GM12864 (cell line): ENCODE measurements at regions not wholly inside any gene's neighbourhood (a gene's known extent, or its start where the extent isn't known, plus 50 kb on each side); places are given as distances from the start of the nearest gene placed in this dataset.
A peak's percentile ranks its signal among the peaks of the same experiment; 100 is the strongest.
"Not testable (repeated sequence)": the region's sequence is repeated elsewhere in the genome, so short reads cannot be mapped to it uniquely, and the experiment has no call there.

Experiments
- DNase-seq: peaks from one replicate; pipeline ENCODE4 v3.0.0-alpha.2; 2011; ENCODE audit warnings: low read depth
- H3K4me3 ChIP-seq: 2 replicates; pipeline ENCODE4 v1.5.1; 2011; ENCODE audit warnings: mild to moderate bottlenecking, low read depth, low read length, control low read depth
- CTCF ChIP-seq: IDR thresholded peaks from 2 replicates; pipeline ENCODE4 v1.5.1; 2011; ENCODE audit warnings: low read depth, mild to moderate bottlenecking, moderate library complexity, low read length, control low read depth, inconsistent platforms; ENCODE audit errors: missing control alignments

- DNase-seq = no peak
- TF ChIP-seq CTCF = no peak
- H3K4me3 ChIP-seq = no peak overlapping the region
Measured at GRCh38 chr5:92665506-92665905, 915.5 kb downstream of the NR2F1-AS1 start.

- TF ChIP-seq CTCF = no peak
- no peak overlapping the region for H3K4me3 ChIP-seq
- no peak for DNase-seq
Measured at GRCh38 chr5:92662741-92663140, 918.3 kb downstream of the NR2F1-AS1 start.

DNA sequence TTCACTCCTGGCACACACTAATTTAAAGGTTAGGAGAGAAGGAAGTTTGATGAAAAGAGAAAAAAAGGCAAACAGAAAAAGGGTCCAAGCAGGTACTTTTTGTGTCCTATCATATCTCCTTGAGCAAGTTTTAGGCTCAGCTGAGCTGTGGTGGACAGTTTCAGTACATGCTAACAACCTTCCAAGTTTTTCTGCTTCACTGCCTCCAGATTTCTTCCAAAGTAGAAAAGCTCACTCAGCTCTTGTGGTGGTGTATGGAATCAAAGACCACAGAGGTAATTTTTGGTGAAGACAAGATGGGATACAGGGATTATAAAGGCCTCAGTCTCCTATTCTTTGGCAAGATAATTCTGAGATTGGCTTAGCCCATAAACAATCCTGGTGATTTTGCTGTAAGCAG is 921.8 kb downstream of the NR2F1-AS1 start:
- DNase-seq = no peak
- no peak for TF ChIP-seq CTCF
- no peak overlapping the region for H3K4me3 ChIP-seq

GRCh38 chr5:92654601-92655000 is 926.4 kb downstream of the NR2F1-AS1 start:
- DNase-seq, H3K4me3 ChIP-seq: not testable (repeated sequence)
- peak; percentile 4 for TF ChIP-seq CTCF

- no peak overlapping the region for H3K4me3 ChIP-seq
- no peak for DNase-seq
- no peak for TF ChIP-seq CTCF
Measured at GRCh38 chr5:92653730-92654461, 927.1 kb downstream of the NR2F1-AS1 start.

DNA sequence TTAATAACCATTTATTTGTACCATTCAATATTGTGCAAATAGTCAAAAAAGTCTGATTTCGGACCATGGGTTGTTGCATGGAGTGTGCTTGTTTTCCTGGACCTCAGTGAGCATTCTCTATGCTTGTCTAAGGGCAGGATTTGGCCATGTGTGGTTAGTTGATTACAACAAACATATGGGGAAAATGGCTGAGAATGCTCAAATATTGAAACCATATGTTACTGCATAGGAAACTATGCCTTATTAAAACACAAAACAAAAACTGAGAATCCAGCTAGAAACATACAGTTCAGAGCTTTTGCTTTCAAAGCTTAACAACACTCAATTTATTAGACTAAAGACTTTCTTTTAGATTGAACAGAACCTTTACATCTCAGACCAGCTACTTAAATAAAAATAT is 928.3 kb downstream of the NR2F1-AS1 start:
- DNase-seq = no peak
- TF ChIP-seq CTCF = no peak
- no peak overlapping the region for H3K4me3 ChIP-seq

DNA sequence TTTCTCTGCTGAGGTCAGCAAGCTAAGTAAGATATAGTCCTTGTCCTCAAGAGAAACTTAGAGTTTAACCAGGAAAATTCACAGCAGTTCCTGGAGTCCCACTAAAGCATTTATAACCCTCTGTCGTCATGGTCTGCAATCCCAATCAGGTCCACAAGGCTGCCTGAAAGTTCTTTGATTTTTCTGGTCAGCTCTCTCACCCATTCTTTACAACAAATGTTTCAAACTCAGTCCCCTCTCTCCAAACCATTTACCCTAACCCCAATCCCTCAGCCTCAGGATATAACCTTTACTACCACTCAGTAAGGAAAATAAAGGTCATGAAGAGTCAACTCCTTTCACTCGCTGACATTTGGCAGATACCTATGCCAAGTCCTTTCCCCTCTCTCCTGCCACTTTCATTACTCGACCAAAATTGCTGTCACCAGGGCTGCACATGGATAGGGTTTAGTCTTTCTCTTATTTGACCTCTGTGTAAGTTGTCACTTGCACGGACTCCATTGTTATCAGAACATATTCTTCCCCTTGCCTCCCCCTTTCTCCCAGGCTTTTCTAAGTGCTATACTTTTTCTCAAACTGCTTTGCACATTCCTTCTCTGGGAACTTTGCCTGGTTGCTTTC is 936.6 kb downstream of the NR2F1-AS1 start:
- TF ChIP-seq CTCF = no peak
- no peak for DNase-seq
- no peak overlapping the region for H3K4me3 ChIP-seq
